Ishikawa (cell line): ENCODE measurements at regions not wholly inside any gene's neighbourhood (a gene's known extent, or its start where the extent isn't known, plus 50 kb on each side); places are given as distances from the start of the nearest gene placed in this dataset.

Experiments used
- EP300 ChIP-seq: IDR thresholded peaks from 2 replicates; pipeline ENCODE4 v1.6.1; 2012; ENCODE audit warnings: borderline replicate concordance
- RAD21 ChIP-seq: IDR thresholded peaks from 2 replicates; pipeline ENCODE4 v1.6.1; 2012; ENCODE audit warnings: low read depth
- TAF1 ChIP-seq: IDR thresholded peaks from 2 replicates; pipeline ENCODE4 v1.6.1; 2012; ENCODE audit warnings: low read depth, mild to moderate bottlenecking

DNA sequence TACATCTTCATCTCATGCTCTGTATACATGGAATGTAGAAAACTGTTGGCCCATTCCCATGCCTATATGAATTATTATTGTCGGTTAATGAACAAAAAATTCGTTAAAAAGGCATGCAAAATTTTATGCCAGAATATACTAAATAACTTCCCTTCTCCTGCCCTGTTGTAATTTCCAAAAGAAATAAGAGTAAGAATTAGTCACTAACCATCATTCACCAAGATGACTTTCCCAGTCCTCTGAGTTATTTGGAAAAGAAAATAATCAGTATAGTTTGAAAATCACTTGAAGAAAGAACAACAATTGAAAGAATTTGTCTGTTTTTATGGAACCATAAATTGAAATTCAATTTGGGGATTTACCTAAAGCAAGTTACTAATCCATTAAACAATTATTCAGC, 1149.1 kb upstream of the RAG2 start:
- no peak for TF ChIP-seq EP300
- no peak for TF ChIP-seq TAF1
- no peak for TF ChIP-seq RAD21
